Loucy (cell line): ENCODE measurements at regions not wholly inside any gene's neighbourhood (a gene's known extent, or its start where the extent isn't known, plus 50 kb on each side); places are given as distances from the start of the nearest gene placed in this dataset.

Experiments used
- H2AFZ ChIP-seq: fragments of 200-600 bp; sonication (generic); 2 replicates; pipeline ENCODE4 v1.6.0; 2016; ENCODE audit warnings: antibody characterized with exemption, mild to moderate bottlenecking, low read length, moderate library complexity
- H3F3A ChIP-seq: fragments of 200-600 bp; 2 replicates; pipeline ENCODE4 v1.6.0; 2016; ENCODE audit warnings: antibody characterized with exemption, low read depth, mild to moderate bottlenecking
- H3K27me3 ChIP-seq: fragments of 200-600 bp; sonication (generic); 2 replicates; pipeline ENCODE4 v1.6.1; 2014; ENCODE audit warnings: low read length, mild to moderate bottlenecking; ENCODE audit not compliant: insufficient read depth, poor library complexity, severe bottlenecking
- H3K36me3 ChIP-seq: fragments of 200-600 bp; sonication (generic); 2 replicates; pipeline ENCODE4 v1.6.1; 2016; ENCODE audit warnings: low read length; ENCODE audit not compliant: insufficient read depth
- H3K4me1 ChIP-seq: fragments of 200-600 bp; sonication (generic); 2 replicates; pipeline ENCODE4 v1.5.1; 2014; ENCODE audit warnings: low read length, mild to moderate bottlenecking; ENCODE audit not compliant: insufficient read depth, poor library complexity, severe bottlenecking
- H3K4me2 ChIP-seq: fragments of 200-600 bp; sonication (generic); 2 replicates; pipeline ENCODE4 v1.6.0; 2014; ENCODE audit warnings: antibody characterized with exemption, low read length, low read depth, mild to moderate bottlenecking; ENCODE audit not compliant: poor library complexity, severe bottlenecking
- H3K4me3 ChIP-seq: fragments of 200-600 bp; sonication (generic); 2 replicates; pipeline ENCODE4 v1.5.1; 2014; ENCODE audit warnings: low read length, mild to moderate bottlenecking, mixed read lengths; ENCODE audit not compliant: poor library complexity, severe bottlenecking
- H3K79me2 ChIP-seq: fragments of 200-600 bp; sonication (generic); 2 replicates; pipeline ENCODE4 v1.6.1; 2014; ENCODE audit warnings: low read length; ENCODE audit not compliant: insufficient read depth
- H3K9ac ChIP-seq: fragments of 200-600 bp; sonication (generic); 2 replicates; pipeline ENCODE4 v1.6.0; 2014; ENCODE audit warnings: mild to moderate bottlenecking, low read depth, low read length, moderate library complexity; ENCODE audit not compliant: poor library complexity, severe bottlenecking
- H3K9me2 ChIP-seq: fragments of 200-600 bp; sonication (generic); replicated peaks from 2 replicates; pipeline ENCODE4 v1.6.1; 2016; ENCODE audit warnings: low read depth, low read length, mixed read lengths
- H3K9me3 ChIP-seq: fragments of 200-600 bp; sonication (generic); 2 replicates; pipeline ENCODE4 v1.6.1; 2014; ENCODE audit warnings: mild to moderate bottlenecking, antibody characterized with exemption, low read length, low read depth; ENCODE audit not compliant: insufficient read depth
- H4K20me1 ChIP-seq: fragments of 200-600 bp; sonication (generic); 2 replicates; pipeline ENCODE4 v1.6.0; 2014; ENCODE audit warnings: antibody characterized with exemption, low read length, mild to moderate bottlenecking; ENCODE audit not compliant: insufficient read depth, poor library complexity, severe bottlenecking
- CTCF ChIP-seq: fragments of 200-600 bp; sonication (generic); conservative IDR thresholded peaks from 2 replicates; pipeline ENCODE4 v1.5.1; 2014; ENCODE audit warnings: mild to moderate bottlenecking, antibody characterized with exemption, low read length
- EZH2phosphoT487 ChIP-seq: fragments of 200-600 bp; IDR thresholded peaks from 2 replicates; pipeline ENCODE4 v1.6.1; 2018; ENCODE audit warnings: antibody characterized with exemption, mild to moderate bottlenecking, moderate library complexity, borderline replicate concordance

- Histone ChIP-seq H2AFZ (no peak overlapping the region), H3K9ac (no peak overlapping the region), H3K79me2 (no peaks in the 10 kb centered on the region), H3K9me2 (no peaks in the 10 kb centered on the region), H3F3A (no peaks in the 10 kb centered on the region), H3K36me3 (no peaks in the 10 kb centered on the region), H3K4me3 (no peak overlapping the region), H3K4me2 (no peak overlapping the region), H3K9me3 (no peaks in the 10 kb centered on the region), H4K20me1 (no peaks in the 10 kb centered on the region), H3K4me1 (no peaks in the 10 kb centered on the region), H3K27me3 (no peaks in the 10 kb centered on the region)
- no peak for TF ChIP-seq EZH2phosphoT487
- no peak for TF ChIP-seq CTCF
Observed at GRCh38 chr14:25472700-25473099, 422.8 kb upstream of the STXBP6 start.

DNA sequence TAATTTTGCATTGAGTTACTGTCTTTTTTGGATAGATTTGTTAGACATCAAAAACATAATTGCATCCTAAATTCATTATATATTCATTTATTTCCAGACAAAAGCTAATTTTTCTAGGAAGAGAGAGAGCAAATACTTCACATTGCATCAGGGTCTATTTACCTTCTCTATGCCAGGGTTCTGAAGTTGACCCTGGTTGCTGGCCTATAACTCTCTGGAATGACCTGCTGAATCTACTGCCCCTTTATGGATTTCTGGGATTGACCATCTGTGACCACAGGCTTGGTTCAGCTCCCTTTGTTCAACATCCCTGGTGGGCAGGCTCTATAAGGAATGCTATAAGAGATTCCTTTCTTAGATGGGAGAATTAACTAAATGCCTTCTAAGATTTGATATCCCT lies 414.8 kb upstream of the STXBP6 start:
- Histone ChIP-seq H3K79me2 (no peaks in the 10 kb centered on the region), H4K20me1 (no peaks in the 10 kb centered on the region), H3K9me2 (no peaks in the 10 kb centered on the region), H3K36me3 (no peaks in the 10 kb centered on the region), H3F3A (no peaks in the 10 kb centered on the region), H3K9ac (no peak overlapping the region), H2AFZ (no peak overlapping the region), H3K4me2 (no peak overlapping the region), H3K4me3 (no peak overlapping the region), H3K4me1 (no peaks in the 10 kb centered on the region), H3K9me3 (no peaks in the 10 kb centered on the region), H3K27me3 (no peaks in the 10 kb centered on the region)
- TF ChIP-seq EZH2phosphoT487 (no peak), CTCF (no peak)

GRCh38 chr14:25464078-25464477 lies 414.1 kb upstream of the STXBP6 start:
- H4K20me1 ChIP-seq, result no peaks in the 10 kb centered on the region
- TF ChIP-seq EZH2phosphoT487 (no peak), CTCF (no peak)
- no peak overlapping the region for H3K9ac ChIP-seq
- H3K9me3 ChIP-seq, result no peaks in the 10 kb centered on the region
- no peak overlapping the region for H3K4me2 ChIP-seq
- H2AFZ ChIP-seq, result no peak overlapping the region
- no peaks in the 10 kb centered on the region for H3K36me3 ChIP-seq
- H3K4me3 ChIP-seq, result no peak overlapping the region
- no peaks in the 10 kb centered on the region for H3K79me2 ChIP-seq
- H3F3A ChIP-seq, result no peaks in the 10 kb centered on the region
- H3K9me2 ChIP-seq, result no peaks in the 10 kb centered on the region
- no peaks in the 10 kb centered on the region for H3K4me1 ChIP-seq
- H3K27me3 ChIP-seq, result no peaks in the 10 kb centered on the region
